Osteoblast (primary cell): ENCODE measurements at regions not wholly inside any gene's neighbourhood (a gene's known extent, or its start where the extent isn't known, plus 50 kb on each side); places are given as distances from the start of the nearest gene placed in this dataset.

ENCODE experiments used
- DNase-seq: peaks from one replicate; pipeline ENCODE4 v3.0.0; 2011; ENCODE audit warnings: low spot score, mixed read lengths; ENCODE audit not compliant: insufficient read length; ENCODE audit errors: missing footprints
- H2AFZ ChIP-seq: 2 replicates; pipeline ENCODE4 v1.6.0; 2011; ENCODE audit warnings: mild to moderate bottlenecking, low read length
- H3K27ac ChIP-seq: 2 replicates; pipeline ENCODE4 v1.5.1; 2011; ENCODE audit warnings: mild to moderate bottlenecking, low read depth, low read length, moderate library complexity
- H3K27me3 ChIP-seq: 2 replicates; pipeline ENCODE4 v1.6.0; 2012; ENCODE audit warnings: mild to moderate bottlenecking, control low read depth, inconsistent platforms, low read length, moderate library complexity; ENCODE audit not compliant: insufficient read depth
- H3K36me3 ChIP-seq: 2 replicates; pipeline ENCODE4 v1.5.1; 2011; ENCODE audit warnings: mild to moderate bottlenecking, low read length, control low read depth, moderate library complexity; ENCODE audit not compliant: insufficient read depth
- H3K4me1 ChIP-seq: 2 replicates; pipeline ENCODE4 v1.5.1; 2011; ENCODE audit warnings: mild to moderate bottlenecking, low read length, control low read depth, moderate library complexity; ENCODE audit not compliant: insufficient read depth
- H3K4me2 ChIP-seq: 2 replicates; pipeline ENCODE4 v1.6.0; 2011; ENCODE audit warnings: mild to moderate bottlenecking, low read length; ENCODE audit not compliant: insufficient read depth
- H3K4me3 ChIP-seq: fragments of 200-600 bp; sonication (generic); 3 replicates; pipeline ENCODE4 v1.5.1; 2012; ENCODE audit warnings: mild to moderate bottlenecking, low read length, inconsistent platforms; ENCODE audit not compliant: insufficient read depth
- H3K79me2 ChIP-seq: 2 replicates; pipeline ENCODE4 v1.6.0; 2012; ENCODE audit warnings: mild to moderate bottlenecking, low read length, control low read depth, inconsistent platforms; ENCODE audit not compliant: insufficient read depth
- H3K9me3 ChIP-seq: 2 replicates; pipeline ENCODE4 v1.5.1; 2011; ENCODE audit warnings: low read depth, low read length, control low read depth
- H4K20me1 ChIP-seq: 2 replicates; pipeline ENCODE4 v1.6.0; 2012; ENCODE audit warnings: mild to moderate bottlenecking, low read length, control low read depth; ENCODE audit not compliant: insufficient read depth
- TF ChIP-seq, protein P1 (sequence below): IDR thresholded peaks from 2 replicates; pipeline ENCODE4 v1.5.1; 2011; ENCODE audit warnings: mild to moderate bottlenecking, low read depth, low read length, moderate library complexity; ENCODE audit errors: extremely low read depth

- H3K27ac ChIP-seq, result no peak overlapping the region
- H3K4me1 ChIP-seq, result no peaks in the 10 kb centered on the region
- no peaks in the 10 kb centered on the region for H3K79me2 ChIP-seq
- H3K4me2 ChIP-seq, result no peak overlapping the region
- no peaks in the 10 kb centered on the region for H3K9me3 ChIP-seq
- no peak for DNase-seq
- no peaks in the 10 kb centered on the region for H4K20me1 ChIP-seq
- H3K27me3 ChIP-seq, result peaks cover 2% of the 10 kb centered on the region
- no peak overlapping the region for H3K4me3 ChIP-seq
- no peaks in the 10 kb centered on the region for H3K36me3 ChIP-seq
- TF ChIP-seq, protein P1, sequence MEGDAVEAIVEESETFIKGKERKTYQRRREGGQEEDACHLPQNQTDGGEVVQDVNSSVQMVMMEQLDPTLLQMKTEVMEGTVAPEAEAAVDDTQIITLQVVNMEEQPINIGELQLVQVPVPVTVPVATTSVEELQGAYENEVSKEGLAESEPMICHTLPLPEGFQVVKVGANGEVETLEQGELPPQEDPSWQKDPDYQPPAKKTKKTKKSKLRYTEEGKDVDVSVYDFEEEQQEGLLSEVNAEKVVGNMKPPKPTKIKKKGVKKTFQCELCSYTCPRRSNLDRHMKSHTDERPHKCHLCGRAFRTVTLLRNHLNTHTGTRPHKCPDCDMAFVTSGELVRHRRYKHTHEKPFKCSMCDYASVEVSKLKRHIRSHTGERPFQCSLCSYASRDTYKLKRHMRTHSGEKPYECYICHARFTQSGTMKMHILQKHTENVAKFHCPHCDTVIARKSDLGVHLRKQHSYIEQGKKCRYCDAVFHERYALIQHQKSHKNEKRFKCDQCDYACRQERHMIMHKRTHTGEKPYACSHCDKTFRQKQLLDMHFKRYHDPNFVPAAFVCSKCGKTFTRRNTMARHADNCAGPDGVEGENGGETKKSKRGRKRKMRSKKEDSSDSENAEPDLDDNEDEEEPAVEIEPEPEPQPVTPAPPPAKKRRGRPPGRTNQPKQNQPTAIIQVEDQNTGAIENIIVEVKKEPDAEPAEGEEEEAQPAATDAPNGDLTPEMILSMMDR, result no peak
- no peak overlapping the region for H2AFZ ChIP-seq
These were observed 71.4 kb upstream of the DYNC1I1 start for GRCh38 chr7:95700917-95701316.

DNA sequence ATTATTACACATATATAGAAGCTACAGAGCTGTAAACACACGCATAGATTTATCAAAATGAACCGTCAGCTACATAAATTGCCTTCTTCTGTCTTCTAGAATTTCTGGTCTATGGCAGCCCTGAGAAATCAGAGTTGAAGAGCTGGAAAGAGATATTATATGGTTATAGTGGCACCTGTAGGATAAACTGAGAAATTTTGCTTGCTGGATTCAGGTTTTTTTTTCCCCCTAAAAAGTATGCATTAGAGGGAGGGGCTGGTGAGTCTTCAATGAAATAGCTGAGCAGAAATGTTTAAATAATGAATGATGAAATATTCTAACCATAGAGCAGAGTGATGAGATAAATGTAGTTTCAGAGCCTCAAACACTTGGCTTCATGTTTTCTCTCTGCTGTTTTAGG lies 78.0 kb upstream of the DYNC1I1 start:
- H3K4me2 ChIP-seq, result no peak overlapping the region
- DNase-seq, result no peak
- no peak overlapping the region for H3K27ac ChIP-seq
- no peak overlapping the region for H2AFZ ChIP-seq
- no peaks in the 10 kb centered on the region for H3K79me2 ChIP-seq
- no peaks in the 10 kb centered on the region for H3K36me3 ChIP-seq
- no peaks in the 10 kb centered on the region for H4K20me1 ChIP-seq
- no peaks in the 10 kb centered on the region for H3K9me3 ChIP-seq
- TF ChIP-seq, protein P1, result no peak
- H3K4me1 ChIP-seq, result no peaks in the 10 kb centered on the region
- H3K4me3 ChIP-seq, result no peak overlapping the region
- peaks cover 2% of the 10 kb centered on the region for H3K27me3 ChIP-seq

DNA sequence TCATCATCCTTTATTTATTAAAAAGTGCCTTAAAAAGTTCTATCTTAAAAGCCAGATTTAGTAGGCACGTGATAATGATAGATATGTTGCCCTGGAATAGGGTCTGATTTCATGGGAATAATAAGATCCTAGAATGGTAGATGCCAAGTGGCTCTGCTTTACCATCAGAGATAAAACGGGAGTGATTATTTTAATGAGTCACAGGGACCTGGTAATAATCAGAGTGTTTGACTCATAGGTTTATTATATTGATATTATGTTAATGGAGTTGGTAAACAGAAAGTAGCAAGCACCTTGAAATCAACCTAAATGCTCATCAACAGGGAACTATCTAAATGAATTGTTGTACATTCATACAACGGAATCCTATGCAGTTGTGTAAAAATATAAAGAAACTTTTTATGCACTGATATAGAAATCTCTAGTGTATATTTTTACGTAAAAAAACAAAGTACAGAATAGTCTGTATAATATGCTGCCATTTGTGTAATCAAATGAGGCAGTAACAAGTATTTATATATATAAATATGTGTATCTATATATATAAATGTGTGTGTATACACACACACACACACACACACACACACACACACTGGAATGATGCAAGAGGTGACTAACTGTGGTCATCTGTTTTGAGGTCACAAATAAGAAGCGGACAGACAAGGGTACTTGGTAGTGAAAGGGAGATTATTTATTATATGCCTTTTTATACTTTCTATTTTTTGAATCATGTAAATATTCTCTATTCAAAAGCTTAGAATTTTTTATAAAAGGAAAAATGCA lies 78.6 kb upstream of the DYNC1I1 start:
- DNase-seq, result no peak
- Histone ChIP-seq H3K4me1 (no peaks in the 10 kb centered on the region), H2AFZ (no peak overlapping the region), H3K4me3 (no peak overlapping the region), H3K27me3 (peaks cover 2% of the 10 kb centered on the region), H3K79me2 (no peaks in the 10 kb centered on the region), H3K4me2 (no peak overlapping the region), H3K9me3 (no peaks in the 10 kb centered on the region), H3K27ac (no peak overlapping the region), H3K36me3 (no peaks in the 10 kb centered on the region), H4K20me1 (no peaks in the 10 kb centered on the region)
- TF ChIP-seq, protein P1, result no peak

DNA sequence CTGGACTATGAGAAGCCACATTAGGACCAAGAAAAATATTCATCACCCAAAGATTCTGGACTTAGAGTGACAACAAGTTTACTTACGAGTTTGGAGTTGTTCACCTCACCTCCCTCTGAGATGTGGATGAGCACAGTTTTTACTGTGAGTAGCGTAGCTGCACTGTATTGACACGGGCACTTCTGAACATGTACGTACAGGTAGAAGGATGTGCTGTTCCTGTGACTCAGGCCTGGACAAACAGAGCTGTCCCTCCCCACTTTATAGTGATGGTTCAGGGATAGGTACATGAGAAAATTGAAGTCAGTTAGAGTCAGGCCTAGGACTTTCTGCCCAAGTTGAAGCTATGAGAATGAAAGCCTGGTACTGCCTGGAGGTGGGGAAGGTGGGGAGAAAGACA lies 80.9 kb upstream of the DYNC1I1 start:
- Histone ChIP-seq H4K20me1 (no peaks in the 10 kb centered on the region), H3K4me1 (no peaks in the 10 kb centered on the region), H3K4me3 (no peak overlapping the region), H3K27me3 (peaks cover under 1% of the 10 kb centered on the region), H3K79me2 (no peaks in the 10 kb centered on the region), H3K36me3 (no peaks in the 10 kb centered on the region), H2AFZ (no peak overlapping the region), H3K9me3 (no peaks in the 10 kb centered on the region), H3K4me2 (no peak overlapping the region), H3K27ac (no peak overlapping the region)
- no peak for DNase-seq
- TF ChIP-seq, protein P1, result no peak
